Fibroblast of skin of back (primary cell): ENCODE measurements at regions not wholly inside any gene's neighbourhood (a gene's known extent, or its start where the extent isn't known, plus 50 kb on each side); places are given as distances from the start of the nearest gene placed in this dataset.
A peak's percentile ranks its signal among the peaks of the same experiment; 100 is the strongest.
"Not testable (repeated sequence)": the region's sequence is repeated elsewhere in the genome, so short reads cannot be mapped to it uniquely, and the experiment has no call there.

Experiments
- DNase-seq: peaks from one replicate; pipeline ENCODE4 v3.0.0-alpha.2; 2013

DNA sequence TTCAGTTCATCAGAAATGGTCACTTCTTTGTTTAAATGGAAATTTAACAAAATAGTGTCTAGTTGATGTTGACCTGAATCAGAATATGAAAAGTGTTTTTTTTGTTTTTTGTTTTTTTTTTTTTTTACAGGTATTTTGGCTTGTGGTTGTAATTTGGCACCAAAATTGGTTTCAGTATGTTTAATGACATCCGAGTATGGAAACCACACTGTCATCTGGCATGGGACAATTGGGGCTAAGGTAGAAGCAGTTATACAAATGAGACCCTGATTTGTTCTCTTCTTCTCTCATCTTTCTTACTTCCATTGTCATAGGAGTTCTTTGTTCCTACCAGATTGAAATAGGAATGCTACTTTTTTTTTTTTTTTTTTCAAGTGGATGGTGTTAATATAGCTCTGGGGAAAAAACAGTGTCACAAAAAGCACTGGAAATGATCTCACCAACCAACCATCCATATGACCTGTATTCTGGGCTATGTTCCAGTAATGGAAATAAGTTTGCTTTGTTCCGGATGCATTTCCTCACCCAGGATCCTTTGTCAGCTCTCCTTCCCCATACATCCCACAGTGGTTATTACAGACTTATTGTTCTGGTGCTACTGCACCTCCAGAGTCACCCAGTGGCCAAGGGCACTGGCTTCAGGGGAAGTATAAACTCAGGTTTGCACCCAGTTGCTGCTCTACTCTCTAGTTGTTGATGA lies 95.8 kb downstream of the ATXN3L start:
- DNase-seq = peak; percentile 93

DNA sequence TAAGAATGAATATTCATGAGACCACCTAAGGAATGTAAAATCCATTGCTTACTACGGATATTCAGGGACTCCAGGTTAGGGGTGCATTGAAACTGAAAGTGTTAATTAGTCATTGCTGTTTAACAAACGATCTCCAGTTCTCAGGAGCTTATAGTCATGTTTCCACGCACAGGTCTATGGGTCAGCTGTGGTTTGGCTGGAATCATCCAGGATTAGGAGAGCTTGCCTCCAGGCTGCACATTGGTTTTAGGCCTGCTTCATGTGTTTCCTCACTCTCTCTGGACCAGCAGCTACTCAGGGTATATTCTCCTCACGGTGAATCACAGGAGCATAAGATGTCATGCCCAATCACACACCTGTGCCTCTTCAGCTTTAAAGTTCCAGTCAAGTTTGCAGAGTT lies 98.9 kb downstream of the ATXN3L start:
- DNase-seq = no peak

DNA sequence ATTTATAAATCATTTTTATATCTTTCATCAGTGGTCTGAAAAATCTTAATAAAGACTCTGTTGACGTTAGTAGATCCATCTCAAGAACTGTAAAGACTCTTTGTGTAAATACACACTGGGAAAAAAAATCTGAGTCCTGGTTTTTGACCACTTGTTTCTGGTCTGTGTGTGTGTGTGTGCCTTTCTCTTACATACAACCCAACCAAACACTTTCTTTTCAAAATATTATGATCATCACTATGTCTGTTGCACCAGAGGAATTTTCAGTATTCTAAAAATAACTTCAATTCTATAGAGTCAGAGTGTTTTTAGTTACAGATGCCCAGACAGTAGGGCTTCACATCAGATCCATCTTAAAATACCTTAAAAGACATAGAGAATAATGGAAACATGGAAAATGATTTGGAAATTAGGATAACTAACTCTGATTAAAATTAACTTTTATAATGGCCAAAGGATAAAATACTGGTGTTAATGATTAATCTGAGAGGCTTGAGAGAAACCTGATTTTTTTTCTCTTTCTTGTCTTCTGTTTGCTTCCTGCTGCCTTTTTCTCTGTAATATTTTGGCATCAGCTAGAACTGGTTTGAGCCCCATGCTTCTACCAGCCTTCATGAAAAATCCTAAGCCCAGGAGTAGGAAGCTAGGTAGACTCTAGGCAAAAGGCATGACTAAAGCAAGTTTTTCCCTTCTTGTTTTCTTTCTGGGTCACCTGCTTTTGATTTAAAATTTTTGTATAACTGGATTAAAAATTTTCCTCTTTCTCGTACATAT lies 99.7 kb downstream of the ATXN3L start:
- peak; percentile 57 for DNase-seq

DNA sequence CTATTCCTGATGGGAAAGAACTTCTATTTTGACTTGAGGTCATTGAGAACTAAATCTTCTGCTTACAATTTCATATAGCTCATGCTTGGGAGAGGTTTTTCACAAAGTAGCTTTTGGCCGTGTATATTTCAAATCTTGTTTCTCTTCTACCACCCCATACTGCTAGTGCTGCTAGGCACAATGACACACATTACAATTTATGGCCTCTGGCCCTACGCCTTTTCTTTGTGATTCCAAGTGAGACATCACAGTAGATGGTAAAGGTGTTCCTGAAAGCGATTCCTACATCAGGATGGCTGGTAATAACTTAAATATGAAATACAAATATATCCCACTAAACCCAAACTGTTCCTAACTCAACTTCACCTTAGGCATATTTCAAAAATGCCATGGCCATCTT lies 101.1 kb downstream of the ATXN3L start:
- DNase-seq = no peak

DNA sequence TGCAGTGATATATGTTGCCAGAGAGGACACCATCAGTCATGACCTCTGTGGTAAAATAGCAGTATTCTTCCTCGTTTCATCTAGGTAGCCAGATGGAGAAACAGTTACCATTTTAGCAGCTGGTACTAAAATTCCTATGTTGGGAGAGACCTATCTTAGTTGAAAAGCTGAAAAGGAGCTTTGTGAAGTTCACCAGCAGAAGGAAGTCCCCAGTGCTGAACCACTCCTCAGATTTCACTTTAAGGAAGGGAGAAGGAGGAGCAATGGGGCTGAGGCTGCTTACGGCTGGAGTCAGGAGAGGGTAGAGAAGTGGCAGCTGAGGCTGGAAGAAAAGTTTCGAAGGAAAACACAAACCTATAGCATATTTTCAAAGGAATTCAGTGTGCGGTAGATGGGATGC lies 103.7 kb downstream of the ATXN3L start:
- DNase-seq = no peak

DNA sequence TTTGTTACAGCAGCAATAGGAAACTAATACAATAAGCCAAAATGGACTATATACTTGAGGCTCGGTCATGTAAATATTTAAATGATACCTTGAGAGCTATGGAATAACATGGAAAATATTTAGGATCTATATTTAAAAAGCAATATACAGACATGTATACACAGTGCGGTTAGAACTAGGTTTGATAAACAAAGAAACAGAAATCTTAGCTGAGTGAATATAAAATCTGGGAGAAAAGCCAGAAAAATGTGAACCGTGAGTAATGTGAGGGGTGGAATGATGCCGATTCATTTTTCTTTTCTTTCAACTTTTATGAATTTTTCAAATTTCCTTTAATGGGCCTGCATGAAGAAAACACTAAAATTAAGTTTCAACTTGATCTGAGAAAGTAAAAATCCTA lies 104.1 kb downstream of the ATXN3L start:
- DNase-seq = peak; percentile 55

DNA sequence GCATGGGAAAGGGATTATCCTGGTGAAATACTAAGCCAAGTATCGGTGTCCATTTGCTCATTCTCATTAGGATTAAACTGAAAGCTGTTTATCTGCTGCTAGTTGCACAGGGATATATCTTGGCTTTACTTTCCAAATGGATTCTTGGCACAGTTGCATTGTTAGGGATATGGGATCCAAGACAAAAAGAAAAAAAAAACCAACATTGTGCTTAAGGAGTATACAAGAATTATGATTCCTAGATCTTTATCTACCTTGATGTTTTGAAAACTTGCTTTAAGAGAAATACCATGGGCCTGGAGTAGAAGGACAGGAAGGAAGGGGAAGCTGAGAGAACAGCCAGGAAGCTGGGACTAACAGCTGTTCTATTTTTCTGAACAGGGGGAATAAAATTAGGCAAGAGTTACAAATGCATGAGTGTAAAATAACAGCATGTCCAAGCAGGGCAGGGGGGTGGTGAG lies 107.6 kb downstream of the ATXN3L start:
- DNase-seq = no peak

DNA sequence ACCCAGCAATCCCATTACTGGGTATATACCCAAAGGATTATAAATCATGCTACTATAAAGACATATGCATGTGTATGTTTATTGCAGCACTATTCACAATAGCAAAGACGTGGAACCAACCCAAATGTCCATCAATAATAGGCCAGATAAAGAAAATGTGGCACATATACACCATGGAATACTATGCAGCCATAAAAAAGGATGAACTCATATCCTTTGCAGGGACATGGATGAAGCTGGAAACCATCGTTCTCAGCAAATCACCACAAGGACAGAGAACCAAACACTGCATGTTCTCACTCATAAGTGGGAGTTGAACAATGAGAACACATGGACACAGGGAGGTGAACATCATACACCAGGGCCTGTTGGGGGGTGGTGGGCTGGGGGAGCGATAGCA lies 109.7 kb downstream of the ATXN3L start:
- not testable (repeated sequence) for DNase-seq

DNA sequence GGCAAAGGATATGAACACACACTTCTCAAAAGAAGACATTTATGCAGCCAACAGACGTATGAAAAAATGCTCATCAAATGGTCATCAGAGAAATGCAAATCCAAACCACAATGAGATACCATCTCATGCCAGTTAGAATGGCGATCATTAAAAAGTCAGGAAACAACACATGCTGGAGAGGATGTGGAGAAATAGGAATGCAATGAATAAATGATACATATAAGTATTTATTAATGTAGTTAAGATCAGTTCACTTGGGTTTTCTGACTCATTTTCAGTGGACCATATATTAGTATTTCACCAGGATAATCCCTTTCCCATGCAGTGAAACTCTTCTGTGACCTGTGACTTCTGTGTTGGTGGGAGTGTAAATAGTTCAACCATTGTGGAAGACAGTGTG lies 110.1 kb downstream of the ATXN3L start:
- DNase-seq = not testable (repeated sequence)

DNA sequence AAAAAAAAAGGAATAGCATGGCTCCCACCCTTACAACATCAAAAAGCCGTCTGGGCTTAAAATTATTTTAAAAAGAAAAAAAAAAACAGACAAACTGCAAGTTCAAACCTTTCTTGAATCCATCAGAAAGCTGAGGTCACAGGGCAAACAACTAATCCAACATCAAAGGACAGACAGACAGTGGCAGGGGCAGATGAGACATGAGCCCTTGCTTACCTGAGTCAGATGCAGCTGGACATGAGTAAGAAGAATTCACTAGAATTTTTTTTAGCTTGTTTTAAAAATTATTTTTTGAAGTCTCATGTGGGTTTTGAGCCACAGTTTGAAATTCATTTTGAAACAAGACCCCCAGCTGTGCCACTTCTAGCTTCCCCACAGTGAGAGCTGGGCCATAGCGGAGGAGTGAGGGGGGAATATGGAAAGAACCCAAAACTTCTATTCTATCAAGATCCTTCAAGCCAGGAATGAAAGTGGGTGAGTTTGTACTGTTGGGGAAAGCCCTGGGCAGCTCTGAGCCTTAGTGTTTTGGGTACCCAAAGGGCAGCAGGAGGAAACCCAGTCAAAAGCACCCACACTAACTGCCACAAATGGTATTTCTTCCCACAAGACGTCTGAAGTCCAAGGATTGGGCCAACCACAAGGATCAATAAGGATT lies 111.4 kb downstream of the ATXN3L start:
- DNase-seq = no peak

DNA sequence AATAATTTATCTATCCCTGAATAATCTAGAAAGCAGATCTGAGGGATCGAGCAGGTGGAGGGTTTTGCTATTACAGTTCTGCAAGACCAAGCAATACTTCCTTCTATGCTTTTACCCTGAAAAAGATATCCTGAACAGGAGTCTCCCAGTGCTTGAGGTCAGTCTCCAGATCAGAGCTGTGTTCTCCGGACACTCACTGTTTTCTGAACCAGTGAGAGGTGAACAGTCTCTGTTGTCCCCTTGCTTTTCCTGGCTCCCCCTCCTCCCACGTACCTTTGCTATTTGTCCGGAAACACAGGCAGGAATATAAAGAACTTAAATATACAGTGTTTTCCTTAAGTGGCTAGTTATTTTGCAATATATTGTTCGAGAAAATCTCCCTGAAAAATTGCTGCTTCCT lies 116.6 kb downstream of the ATXN3L start:
- DNase-seq = no peak

DNA sequence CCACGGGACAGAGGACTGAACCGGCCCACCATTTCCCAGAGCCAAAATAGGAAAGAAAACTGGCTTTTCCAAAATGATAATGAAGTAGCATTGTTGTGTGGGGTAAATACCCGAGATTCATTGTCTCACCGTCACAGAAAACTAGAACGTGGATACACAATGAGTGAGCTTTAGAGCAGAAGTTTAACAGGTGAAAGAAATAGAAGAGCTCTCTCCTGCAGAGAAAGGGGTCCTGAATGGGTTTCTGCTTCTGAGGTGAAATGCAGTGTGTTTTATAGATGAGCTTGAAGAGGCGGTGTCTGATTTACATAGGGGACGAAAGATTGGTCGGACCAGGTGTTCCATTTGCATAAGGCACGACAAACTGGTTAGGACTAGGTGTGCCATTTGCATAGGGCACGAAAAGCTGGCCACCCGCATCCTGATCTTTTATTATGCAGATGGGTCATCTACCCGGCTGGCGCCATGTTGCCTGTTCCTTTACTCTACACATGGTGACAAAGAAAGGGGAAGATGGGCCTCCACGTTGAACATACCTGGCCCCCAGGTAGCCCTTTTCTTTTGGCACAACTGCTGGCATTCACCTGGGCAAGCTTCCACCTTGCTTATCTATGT lies 118.1 kb downstream of the ATXN3L start:
- DNase-seq = no peak

DNA sequence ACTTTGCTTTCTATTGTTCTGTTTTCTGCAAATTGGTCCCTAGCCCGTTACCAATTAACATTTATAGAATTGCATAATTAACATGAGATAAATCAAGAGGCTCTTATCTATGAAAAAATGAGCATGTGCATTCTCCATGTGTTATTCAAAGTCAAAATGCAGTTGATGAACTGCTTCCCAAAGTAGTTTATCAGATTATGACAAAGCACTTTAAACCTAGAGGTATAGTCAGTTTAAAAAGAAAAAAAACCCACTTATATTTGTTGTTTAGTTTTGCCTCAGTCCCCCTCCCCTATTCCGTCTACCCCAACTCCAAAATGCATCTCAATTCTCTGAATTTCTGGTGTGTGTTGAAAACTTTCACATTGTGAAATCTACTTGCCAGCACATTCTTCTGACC lies 119.5 kb downstream of the ATXN3L start:
- DNase-seq = no peak

DNA sequence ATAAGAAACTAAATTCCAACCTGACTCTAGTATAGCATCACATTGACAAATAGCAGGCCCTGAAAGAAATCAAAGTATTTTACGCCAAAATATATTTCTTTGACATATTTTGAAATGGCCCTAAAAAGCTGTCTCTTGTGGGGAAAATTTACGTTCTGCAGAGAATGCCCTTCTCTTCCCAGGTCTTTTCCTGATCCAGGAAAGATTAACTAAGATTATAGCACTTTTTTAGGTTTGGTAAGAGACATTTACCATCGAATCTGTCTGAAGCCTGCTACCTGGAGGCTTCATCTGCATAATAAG lies 121.1 kb downstream of the ATXN3L start:
- no peak for DNase-seq

DNA sequence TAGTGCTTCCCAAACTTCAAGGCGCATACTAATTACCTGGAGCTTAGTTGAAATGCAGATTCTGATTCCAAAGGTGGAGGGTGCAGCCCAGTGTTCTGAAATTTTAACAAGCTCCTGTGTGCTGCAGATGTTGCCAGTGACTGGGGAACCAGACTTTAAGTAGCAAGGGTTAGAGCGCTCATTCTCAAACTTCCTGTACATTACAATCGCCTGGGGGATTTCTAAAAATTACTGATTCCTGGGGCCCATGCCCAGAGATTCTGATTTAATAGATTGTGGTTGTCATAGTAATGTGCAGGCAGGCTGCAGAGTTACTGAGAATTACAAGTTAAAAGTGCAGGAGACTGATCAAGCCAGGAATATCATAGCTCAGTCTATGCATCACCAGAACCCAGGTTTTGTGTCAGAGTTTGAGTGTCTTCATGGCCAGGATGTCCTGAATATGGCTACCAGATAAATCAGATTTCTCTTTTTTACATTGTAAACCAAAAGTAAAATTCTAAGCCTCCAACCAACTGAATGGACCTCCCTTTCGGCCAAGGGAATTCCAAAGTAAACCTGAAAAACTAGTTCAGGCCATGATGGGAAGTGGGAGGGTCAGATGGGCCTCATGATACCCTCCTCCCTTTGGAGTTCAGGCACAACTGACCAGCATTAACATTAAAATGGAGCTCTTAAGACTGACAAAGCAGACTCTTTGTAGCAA lies 121.6 kb downstream of the ATXN3L start:
- no peak for DNase-seq

DNA sequence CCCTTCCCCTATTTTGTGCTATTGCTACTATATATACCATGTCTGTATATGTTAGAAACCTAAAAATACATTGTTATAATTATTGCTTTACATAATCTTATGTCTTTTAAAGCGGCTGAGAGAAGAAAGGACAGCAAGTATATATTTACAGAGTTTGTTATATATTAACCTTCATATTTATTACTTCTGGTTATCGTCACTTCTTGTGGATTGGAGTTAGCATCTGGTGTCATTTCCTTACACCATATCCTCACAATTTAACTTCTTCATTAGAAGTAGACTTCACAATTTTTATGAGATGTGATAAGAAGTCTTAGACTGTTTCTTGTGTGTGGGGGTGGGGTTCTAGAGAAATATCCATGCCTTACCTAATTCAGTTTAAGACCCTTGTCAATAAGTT lies 123.1 kb downstream of the ATXN3L start:
- DNase-seq = no peak

DNA sequence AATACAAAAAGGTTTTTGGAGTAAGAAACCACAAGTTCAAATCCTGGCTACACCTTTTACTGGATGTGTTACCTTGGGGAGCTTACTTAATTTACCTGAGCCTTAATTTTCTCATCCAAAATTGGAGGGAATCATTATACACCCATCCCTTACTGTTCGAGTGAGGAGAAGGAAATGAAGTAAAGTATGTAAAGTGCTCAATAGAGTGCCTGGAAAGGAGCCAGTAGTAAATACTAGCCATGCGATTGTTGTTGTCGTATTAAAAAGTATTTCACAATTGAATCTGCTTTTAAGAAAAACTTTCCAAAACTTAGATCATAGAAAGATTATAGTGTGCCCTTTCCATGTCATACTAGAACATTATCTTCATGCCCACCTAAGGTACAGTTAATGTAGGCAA lies 124.5 kb downstream of the ATXN3L start:
- DNase-seq = no peak

DNA sequence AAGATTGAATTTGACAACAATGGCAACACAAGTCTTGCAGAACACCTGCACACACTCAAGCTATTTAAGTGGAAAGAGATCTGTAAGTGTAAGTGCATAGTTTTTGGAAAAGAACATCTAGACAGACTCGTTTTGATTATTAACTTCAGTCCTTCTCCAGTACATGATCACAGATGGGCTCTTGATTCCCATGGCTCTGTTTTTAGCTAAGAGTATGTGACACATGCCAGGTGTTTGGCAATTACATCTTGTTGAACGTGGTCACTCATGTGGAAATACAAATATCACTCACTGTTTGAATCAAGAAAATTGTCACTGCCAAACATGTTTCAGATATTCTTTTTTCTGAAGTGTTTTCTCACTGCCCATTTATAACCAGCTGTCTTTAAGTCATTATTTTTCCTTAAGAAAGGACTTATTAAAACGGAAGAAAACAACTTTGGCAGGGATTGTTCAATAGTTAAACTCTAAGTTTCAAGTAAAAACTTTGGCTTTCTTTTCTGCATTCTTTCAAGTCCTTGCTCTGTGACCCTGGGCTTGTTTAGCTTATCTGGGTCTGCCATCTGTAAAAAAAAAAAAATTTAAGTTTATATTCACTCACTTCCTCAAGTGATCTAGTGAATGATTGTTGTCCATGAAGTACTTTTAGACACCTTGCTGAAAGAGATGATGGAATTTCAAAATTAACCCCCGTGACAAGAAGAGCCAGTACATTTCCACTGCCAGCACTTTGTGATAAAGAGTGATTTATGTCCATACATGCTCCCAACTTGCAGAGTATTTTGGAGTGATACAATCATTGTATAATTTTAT lies 125.4 kb downstream of the ATXN3L start:
- DNase-seq = no peak

DNA sequence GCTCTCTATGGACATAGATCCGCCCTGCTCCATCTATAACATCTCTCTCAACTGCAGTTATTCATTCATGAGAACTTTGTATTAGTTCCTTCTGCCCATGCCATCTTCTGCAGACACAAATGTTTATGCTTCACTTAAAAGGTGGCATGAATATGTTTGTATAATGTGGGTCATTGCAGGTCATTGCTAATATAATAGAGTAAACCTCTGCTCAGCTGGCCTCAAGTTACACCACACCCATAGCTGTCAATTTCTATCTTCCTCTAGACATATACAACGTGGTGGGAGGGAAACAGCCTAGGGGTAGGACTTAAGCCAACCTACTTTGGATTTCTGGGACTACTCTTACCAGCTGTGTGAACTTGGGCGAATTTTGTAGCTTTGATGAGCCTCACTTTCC lies 129.8 kb downstream of the ATXN3L start:
- no peak for DNase-seq

DNA sequence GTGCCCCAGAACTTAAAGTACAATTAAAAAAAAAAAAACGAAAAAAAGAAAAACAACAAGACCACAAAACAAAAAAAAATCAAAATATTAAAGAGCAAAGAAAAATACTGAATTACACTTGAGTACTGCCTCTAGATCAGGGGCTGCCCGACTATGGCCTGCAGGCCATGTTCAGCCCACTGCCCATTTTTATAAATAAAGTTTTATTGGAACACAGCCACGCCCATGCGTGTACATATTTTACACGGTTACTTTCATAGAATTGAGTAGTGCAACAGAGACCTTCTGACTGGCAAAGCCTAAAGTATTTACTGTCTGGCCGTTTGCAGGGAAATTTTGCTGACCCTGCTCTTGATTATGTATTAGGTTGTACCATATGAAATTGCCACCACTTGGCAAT lies 130.5 kb downstream of the ATXN3L start:
- no peak for DNase-seq

DNA sequence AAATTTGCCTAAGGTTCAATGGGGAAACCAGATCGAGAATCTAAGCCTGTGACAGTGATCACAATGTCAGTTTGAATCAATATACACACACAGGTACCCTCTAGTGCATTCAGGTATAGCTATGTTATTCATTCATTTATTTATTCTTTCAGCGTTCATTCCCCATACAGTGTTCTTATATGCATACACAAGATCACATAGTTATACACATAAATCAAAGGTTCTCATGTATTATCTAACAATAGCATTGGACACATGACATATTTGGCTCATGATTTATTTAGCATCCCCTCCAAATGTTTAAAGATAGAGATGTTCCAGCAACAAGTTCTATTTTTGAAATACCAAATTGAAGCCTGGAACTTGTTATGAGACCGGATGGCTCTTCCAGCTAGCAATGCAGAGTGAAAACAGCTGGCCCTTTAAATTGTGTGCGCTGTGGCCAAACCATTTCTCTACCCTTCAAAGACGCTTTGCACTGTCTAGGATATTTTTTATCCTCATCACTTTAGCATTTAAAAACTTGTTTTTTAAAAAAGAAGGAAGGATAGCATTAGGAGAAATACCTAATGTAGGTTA lies 131.0 kb downstream of the ATXN3L start:
- no peak for DNase-seq

DNA sequence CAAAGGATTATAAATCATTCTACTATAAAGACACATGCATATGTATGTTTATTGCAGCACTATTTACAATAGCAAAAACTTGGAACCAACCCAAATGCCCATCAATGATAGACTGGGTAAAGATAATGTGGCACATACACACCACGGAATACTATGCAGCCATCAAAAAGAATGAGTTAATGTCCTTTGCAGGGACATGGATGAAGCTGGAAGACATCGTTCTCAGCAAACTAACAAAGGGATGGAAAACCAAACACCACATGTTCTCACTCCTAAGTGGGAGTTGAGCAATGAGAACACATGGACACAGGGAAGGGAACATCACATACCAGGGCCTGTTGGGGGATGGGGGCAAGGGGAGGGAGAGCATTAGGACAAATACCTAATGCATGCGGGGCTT lies 133.2 kb downstream of the ATXN3L start:
- DNase-seq = not testable (repeated sequence)
